HUES48 (cell line): ENCODE measurements at regions not wholly inside any gene's neighbourhood (a gene's known extent, or its start where the extent isn't known, plus 50 kb on each side); places are given as distances from the start of the nearest gene placed in this dataset.

ENCODE experiments used
- H3K27ac ChIP-seq: one replicate; pipeline ENCODE4 v1.7.0; 2013; ENCODE audit warnings: low read depth, low read length, inconsistent platforms
- H3K27me3 ChIP-seq: 2 replicates; pipeline ENCODE4 v1.6.1; 2013; ENCODE audit warnings: mild to moderate bottlenecking, low read length; ENCODE audit not compliant: control insufficient read depth, insufficient read depth
- H3K36me3 ChIP-seq: 2 replicates; pipeline ENCODE4 v1.6.1; 2013; ENCODE audit warnings: low read length; ENCODE audit not compliant: control insufficient read depth, insufficient read depth
- H3K4me1 ChIP-seq: 2 replicates; pipeline ENCODE4 v1.6.1; 2013; ENCODE audit warnings: mild to moderate bottlenecking, low read length; ENCODE audit not compliant: control insufficient read depth, insufficient read depth
- H3K4me3 ChIP-seq: 2 replicates; pipeline ENCODE4 v1.5.1; 2013; ENCODE audit warnings: mild to moderate bottlenecking, low read depth, low read length
- H3K9ac ChIP-seq: 2 replicates; pipeline ENCODE4 v1.6.1; 2013; ENCODE audit warnings: mild to moderate bottlenecking, low read depth, low read length, moderate library complexity
- H3K9me3 ChIP-seq: 2 replicates; pipeline ENCODE4 v1.6.1; 2013; ENCODE audit warnings: low read length; ENCODE audit not compliant: control insufficient read depth, insufficient read depth

- Histone ChIP-seq H3K36me3 (no peaks in the 10 kb centered on the region), H3K4me3 (no peak overlapping the region), H3K27me3 (no peaks in the 10 kb centered on the region), H3K27ac (no peak overlapping the region), H3K9me3 (no peaks in the 10 kb centered on the region), H3K4me1 (no peaks in the 10 kb centered on the region), H3K9ac (no peak overlapping the region)
Measured at GRCh38 chr5:68755293-68755692, 338.5 kb upstream of the SLC30A5 start.

GRCh38 chr5:68757006-68757405, 336.8 kb upstream of the SLC30A5 start:
- no peaks in the 10 kb centered on the region for H3K36me3 ChIP-seq
- H3K9me3 ChIP-seq: no peaks in the 10 kb centered on the region
- no peak overlapping the region for H3K4me3 ChIP-seq
- H3K27me3 ChIP-seq: no peaks in the 10 kb centered on the region
- H3K27ac ChIP-seq: no peak overlapping the region
- no peak overlapping the region for H3K9ac ChIP-seq
- H3K4me1 ChIP-seq: no peaks in the 10 kb centered on the region

- H3K4me3 ChIP-seq: no peak overlapping the region
- no peak overlapping the region for H3K27ac ChIP-seq
- H3K27me3 ChIP-seq: no peaks in the 10 kb centered on the region
- no peaks in the 10 kb centered on the region for H3K36me3 ChIP-seq
- no peaks in the 10 kb centered on the region for H3K4me1 ChIP-seq
- H3K9me3 ChIP-seq: no peaks in the 10 kb centered on the region
- H3K9ac ChIP-seq: no peak overlapping the region
Measured at GRCh38 chr5:68757626-68758212, 336.1 kb upstream of the SLC30A5 start.

DNA sequence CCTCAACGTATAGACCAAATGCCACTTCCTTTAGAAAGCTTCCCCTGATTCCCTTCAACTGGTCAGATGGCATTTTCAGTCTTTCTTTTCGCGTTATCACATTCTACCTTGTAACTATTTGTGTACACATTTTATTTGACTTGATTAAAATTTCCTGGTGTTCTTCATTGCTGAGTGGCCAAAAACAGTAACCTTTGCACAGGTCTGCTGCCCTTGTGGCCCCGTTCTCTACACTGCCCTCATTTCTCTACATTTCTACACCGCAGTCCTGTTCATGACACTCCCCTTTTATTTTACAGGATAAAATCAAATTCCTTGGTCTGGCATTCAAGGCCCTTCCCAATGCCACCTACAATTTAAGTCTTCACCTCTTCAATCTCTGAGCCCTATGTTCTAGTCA, 334.2 kb upstream of the SLC30A5 start:
- H3K27me3 ChIP-seq: no peaks in the 10 kb centered on the region
- H3K4me3 ChIP-seq: no peak overlapping the region
- H3K27ac ChIP-seq: no peak overlapping the region
- H3K9ac ChIP-seq: no peak overlapping the region
- H3K4me1 ChIP-seq: no peaks in the 10 kb centered on the region
- no peaks in the 10 kb centered on the region for H3K36me3 ChIP-seq
- H3K9me3 ChIP-seq: no peaks in the 10 kb centered on the region

DNA sequence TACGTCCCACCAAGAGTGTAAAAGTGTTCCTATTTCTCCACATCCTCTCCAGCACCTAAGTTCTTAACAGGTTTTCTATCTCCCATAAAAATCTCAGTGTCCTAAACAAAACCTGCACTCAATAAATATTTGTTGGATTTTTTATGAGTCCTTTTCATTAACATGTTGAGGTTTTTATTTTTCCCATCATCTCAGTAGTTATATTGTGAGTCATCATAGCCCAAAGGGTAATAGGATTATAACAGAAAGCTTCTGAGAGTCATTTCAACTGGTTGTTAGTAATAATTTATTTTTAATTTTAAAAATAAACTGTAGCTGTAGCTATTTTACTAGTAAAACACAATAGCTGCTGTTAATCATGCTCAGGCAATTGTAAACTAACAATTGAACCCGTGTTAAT, 331.6 kb upstream of the SLC30A5 start:
- H3K9ac ChIP-seq: no peak overlapping the region
- no peak overlapping the region for H3K27ac ChIP-seq
- H3K4me1 ChIP-seq: no peaks in the 10 kb centered on the region
- H3K36me3 ChIP-seq: no peaks in the 10 kb centered on the region
- H3K9me3 ChIP-seq: no peaks in the 10 kb centered on the region
- H3K4me3 ChIP-seq: no peak overlapping the region
- H3K27me3 ChIP-seq: no peaks in the 10 kb centered on the region

DNA sequence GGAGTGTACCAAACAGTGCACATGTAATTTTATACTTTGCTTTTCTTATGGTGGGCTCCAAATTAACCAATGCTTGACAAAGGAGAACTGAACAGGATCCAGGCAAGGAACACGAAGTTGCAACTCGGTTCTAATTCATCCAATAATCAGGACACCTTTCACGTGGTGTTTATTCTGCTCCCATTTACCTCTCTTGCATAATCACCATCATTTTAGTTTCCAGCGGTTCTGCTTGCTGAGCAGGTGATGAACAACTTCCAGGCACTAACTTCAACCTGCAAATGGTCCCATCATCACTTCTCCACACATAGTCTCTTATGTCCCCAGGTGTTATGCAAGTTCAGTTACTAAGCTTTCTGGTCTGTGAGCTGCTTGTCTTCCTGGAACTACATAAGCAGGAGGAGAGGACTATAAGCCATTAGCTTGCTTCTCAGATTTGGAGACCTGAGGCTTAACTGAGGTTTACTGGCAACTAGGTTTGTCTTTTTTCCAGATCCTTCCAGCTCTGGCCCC, 326.8 kb upstream of the SLC30A5 start:
- Histone ChIP-seq H3K27me3 (no peaks in the 10 kb centered on the region), H3K27ac (no peak overlapping the region), H3K9ac (no peak overlapping the region), H3K9me3 (no peaks in the 10 kb centered on the region), H3K4me1 (no peaks in the 10 kb centered on the region), H3K4me3 (no peak overlapping the region), H3K36me3 (no peaks in the 10 kb centered on the region)

GRCh38 chr5:68770551-68770950, 323.3 kb upstream of the SLC30A5 start:
- Histone ChIP-seq H3K4me1 (no peaks in the 10 kb centered on the region), H3K36me3 (no peaks in the 10 kb centered on the region), H3K9ac (no peak overlapping the region), H3K27me3 (no peaks in the 10 kb centered on the region), H3K4me3 (no peak overlapping the region), H3K9me3 (no peaks in the 10 kb centered on the region), H3K27ac (no peak overlapping the region)

- H3K9ac ChIP-seq: no peak overlapping the region
- H3K27me3 ChIP-seq: no peaks in the 10 kb centered on the region
- no peaks in the 10 kb centered on the region for H3K4me1 ChIP-seq
- H3K27ac ChIP-seq: no peak overlapping the region
- H3K9me3 ChIP-seq: no peaks in the 10 kb centered on the region
- H3K36me3 ChIP-seq: no peaks in the 10 kb centered on the region
- no peak overlapping the region for H3K4me3 ChIP-seq
Measured at GRCh38 chr5:68771221-68771620, 322.6 kb upstream of the SLC30A5 start.

GRCh38 chr5:68771732-68772131, 322.1 kb upstream of the SLC30A5 start:
- H3K27ac ChIP-seq: no peak overlapping the region
- no peaks in the 10 kb centered on the region for H3K36me3 ChIP-seq
- no peak overlapping the region for H3K9ac ChIP-seq
- no peaks in the 10 kb centered on the region for H3K9me3 ChIP-seq
- H3K27me3 ChIP-seq: no peaks in the 10 kb centered on the region
- no peaks in the 10 kb centered on the region for H3K4me1 ChIP-seq
- H3K4me3 ChIP-seq: no peak overlapping the region

GRCh38 chr5:68776381-68776780, 317.4 kb upstream of the SLC30A5 start:
- Histone ChIP-seq H3K9me3 (no peaks in the 10 kb centered on the region), H3K9ac (no peak overlapping the region), H3K27me3 (no peaks in the 10 kb centered on the region)

DNA sequence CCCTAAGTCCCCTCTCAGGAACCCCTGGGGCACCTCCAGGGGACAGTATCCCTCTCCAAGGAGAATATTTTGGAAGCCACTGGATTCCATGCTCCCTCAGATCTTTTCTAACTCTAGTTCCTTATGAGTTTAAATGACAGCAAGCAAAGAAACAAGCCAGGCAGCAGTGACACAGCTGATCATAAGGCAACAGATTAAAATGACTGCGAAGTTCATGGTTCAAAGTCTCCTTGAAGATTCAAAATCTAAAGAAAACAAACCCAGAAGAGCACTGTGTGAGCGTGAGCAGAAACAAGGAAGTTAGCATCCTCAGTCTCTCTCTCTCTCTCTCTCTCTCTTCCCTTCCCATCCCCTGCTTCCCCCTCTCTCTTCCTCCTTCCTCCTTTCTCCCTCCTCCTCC, 316.7 kb upstream of the SLC30A5 start:
- Histone ChIP-seq H3K4me3 (no peak overlapping the region), H3K36me3 (no peaks in the 10 kb centered on the region), H3K9me3 (no peaks in the 10 kb centered on the region), H3K27ac (no peak overlapping the region), H3K4me1 (no peaks in the 10 kb centered on the region), H3K27me3 (no peaks in the 10 kb centered on the region), H3K9ac (no peak overlapping the region)

More at GRCh38 chr5:68776381-68776780, 317.4 kb upstream of the SLC30A5 start:
- no peaks in the 10 kb centered on the region for H3K4me1 ChIP-seq
- no peak overlapping the region for H3K27ac ChIP-seq
- no peak overlapping the region for H3K4me3 ChIP-seq
- no peaks in the 10 kb centered on the region for H3K36me3 ChIP-seq
